Activated naive CD4-positive, alpha-beta T cell treated with anti-CD3 and anti-CD28 coated beads, Interleukin-2, amount 10 ng/mL, durations not matched to agents 7 days and 5 days (primary cell): ENCODE measurements at regions not wholly inside any gene's neighbourhood (a gene's known extent, or its start where the extent isn't known, plus 50 kb on each side); places are given as distances from the start of the nearest gene placed in this dataset.

Experiments
- CTCF ChIA-PET: fragments of 350-600 bp; sonication (Branson Sonifier 250); formaldehyde crosslinking; loops from one replicate; lab custom pipeline; 2021; ENCODE audit warnings: antibody characterized with exemption; lab: Charles Lee
- DNase-seq: peaks from one replicate; pipeline ENCODE4 v3.0.0-alpha.2; 2020
- H3K27ac Mint-ChIP-seq: one replicate; pipeline ENCODE4 v1.8.0; 2021; ENCODE audit warnings: mild to moderate bottlenecking, moderate library complexity, mixed read lengths
- H3K27me3 Mint-ChIP-seq: one replicate; pipeline ENCODE4 v1.8.0; 2021; ENCODE audit warnings: mild to moderate bottlenecking, mixed read lengths
- H3K36me3 Mint-ChIP-seq: one replicate; pipeline ENCODE4 v1.8.0; 2021; ENCODE audit warnings: mixed read lengths
- H3K4me1 Mint-ChIP-seq: one replicate; pipeline ENCODE4 v1.8.0; 2021; ENCODE audit warnings: mixed read lengths
- H3K4me3 Mint-ChIP-seq: one replicate; pipeline ENCODE4 v1.8.0; 2021; ENCODE audit warnings: mild to moderate bottlenecking, moderate library complexity, mixed read lengths
- H3K9me3 Mint-ChIP-seq: one replicate; pipeline ENCODE4 v1.8.0; 2021; ENCODE audit warnings: mixed read lengths

- CTCF ChIA-PET, result interaction anchor here (2.7 kb wide), 1 partner anchor 8 kb away, joined by 6 read pairs; no protein-coding TSS in a partner anchor
- Mint-ChIP-seq H3K4me1 (no peaks in the 10 kb centered on the region), H3K27me3 (peaks cover 40% of the 10 kb centered on the region), H3K36me3 (no peaks in the 10 kb centered on the region), H3K27ac (no peak overlapping the region), H3K4me3 (no peak overlapping the region), H3K9me3 (no peaks in the 10 kb centered on the region)
- DNase-seq, result no peak
Observed at GRCh38 chr13:97117388-97117910, 104.7 kb upstream of the MBNL2 start.

- H3K36me3 Mint-ChIP-seq, result no peaks in the 10 kb centered on the region
- CTCF ChIA-PET, result no interaction called here
- no peak overlapping the region for H3K27ac Mint-ChIP-seq
- DNase-seq, result no peak
- H3K4me1 Mint-ChIP-seq, result no peaks in the 10 kb centered on the region
- H3K9me3 Mint-ChIP-seq, result no peaks in the 10 kb centered on the region
- H3K27me3 Mint-ChIP-seq, result peaks cover 24% of the 10 kb centered on the region
- no peak overlapping the region for H3K4me3 Mint-ChIP-seq
Observed at GRCh38 chr13:97119943-97120342, 102.2 kb upstream of the MBNL2 start.

- CTCF ChIA-PET, result no interaction called here
- Mint-ChIP-seq H3K27ac (no peak overlapping the region), H3K4me3 (no peak overlapping the region), H3K27me3 (peaks cover 21% of the 10 kb centered on the region), H3K36me3 (no peaks in the 10 kb centered on the region), H3K4me1 (no peaks in the 10 kb centered on the region), H3K9me3 (no peaks in the 10 kb centered on the region)
- DNase-seq, result no peak
Observed at GRCh38 chr13:97120346-97120745, 101.8 kb upstream of the MBNL2 start.

- DNase-seq, result no peak
- Mint-ChIP-seq H3K4me3 (no peak overlapping the region), H3K4me1 (no peaks in the 10 kb centered on the region), H3K9me3 (no peaks in the 10 kb centered on the region), H3K27ac (no peak overlapping the region), H3K36me3 (no peaks in the 10 kb centered on the region), H3K27me3 (peaks cover 15% of the 10 kb centered on the region)
- CTCF ChIA-PET, result no interaction called here
Observed at GRCh38 chr13:97120976-97121375, 101.2 kb upstream of the MBNL2 start.

GRCh38 chr13:97121894-97122293 lies 100.2 kb upstream of the MBNL2 start:
- Mint-ChIP-seq H3K9me3 (no peaks in the 10 kb centered on the region), H3K36me3 (no peaks in the 10 kb centered on the region), H3K27ac (no peak overlapping the region), H3K4me3 (no peak overlapping the region), H3K4me1 (peaks cover 2% of the 10 kb centered on the region), H3K27me3 (peaks cover 18% of the 10 kb centered on the region)
- DNase-seq, result no peak
- CTCF ChIA-PET, result no interaction called here

GRCh38 chr13:97122381-97122996 lies 99.6 kb upstream of the MBNL2 start:
- no peak overlapping the region for H3K27ac Mint-ChIP-seq
- DNase-seq, result no peak
- H3K4me1 Mint-ChIP-seq, result peaks cover 2% of the 10 kb centered on the region
- H3K9me3 Mint-ChIP-seq, result no peaks in the 10 kb centered on the region
- CTCF ChIA-PET, result no interaction called here
- no peak overlapping the region for H3K4me3 Mint-ChIP-seq
- H3K27me3 Mint-ChIP-seq, result peaks cover 18% of the 10 kb centered on the region
- no peaks in the 10 kb centered on the region for H3K36me3 Mint-ChIP-seq

- DNase-seq, result no peak
- Mint-ChIP-seq H3K27ac (no peak overlapping the region), H3K27me3 (peaks cover 15% of the 10 kb centered on the region), H3K4me1 (peaks cover 2% of the 10 kb centered on the region), H3K36me3 (no peaks in the 10 kb centered on the region), H3K9me3 (no peaks in the 10 kb centered on the region), H3K4me3 (no peak overlapping the region)
- CTCF ChIA-PET, result interaction anchor here (1.2 to 1.9 kb wide), 2 partner anchors 8 to 234 kb away, joined by 4 to 6 read pairs; no protein-coding TSS in a partner anchor
Observed at GRCh38 chr13:97124206-97124605, 97.9 kb upstream of the MBNL2 start.

- Mint-ChIP-seq H3K9me3 (no peaks in the 10 kb centered on the region), H3K27ac (no peak overlapping the region), H3K27me3 (peaks cover 15% of the 10 kb centered on the region), H3K4me3 (no peak overlapping the region), H3K36me3 (no peaks in the 10 kb centered on the region), H3K4me1 (peaks cover 2% of the 10 kb centered on the region)
- no peak for DNase-seq
- CTCF ChIA-PET, result interaction anchor here (1.2 to 1.9 kb wide), 2 partner anchors 9 to 233 kb away, joined by 4 to 6 read pairs; no protein-coding TSS in a partner anchor
Observed at GRCh38 chr13:97124915-97125809, 97.0 kb upstream of the MBNL2 start.

- Mint-ChIP-seq H3K9me3 (no peaks in the 10 kb centered on the region), H3K36me3 (no peaks in the 10 kb centered on the region), H3K27me3 (peaks cover 15% of the 10 kb centered on the region), H3K4me1 (peaks cover 2% of the 10 kb centered on the region), H3K4me3 (no peak overlapping the region), H3K27ac (no peak overlapping the region)
- no peak for DNase-seq
- CTCF ChIA-PET, result interaction anchor here (0.6 to 1.9 kb wide), 2 partner anchors 10 to 452 kb away, joined by 3 to 6 read pairs; no protein-coding TSS in a partner anchor
Observed at GRCh38 chr13:97125810-97126738, 96.1 kb upstream of the MBNL2 start.

- Mint-ChIP-seq H3K36me3 (no peaks in the 10 kb centered on the region), H3K4me3 (no peak overlapping the region), H3K27ac (no peak overlapping the region), H3K9me3 (no peaks in the 10 kb centered on the region), H3K27me3 (peaks cover 9% of the 10 kb centered on the region), H3K4me1 (peaks cover 2% of the 10 kb centered on the region)
- no peak for DNase-seq
- CTCF ChIA-PET, result no interaction called here
Observed at GRCh38 chr13:97127842-97128241, 94.3 kb upstream of the MBNL2 start.

- no peak overlapping the region for H3K4me3 Mint-ChIP-seq
- no peak for DNase-seq
- H3K9me3 Mint-ChIP-seq, result no peaks in the 10 kb centered on the region
- H3K36me3 Mint-ChIP-seq, result no peaks in the 10 kb centered on the region
- no peak overlapping the region for H3K27ac Mint-ChIP-seq
- H3K27me3 Mint-ChIP-seq, result peaks cover 4% of the 10 kb centered on the region
- H3K4me1 Mint-ChIP-seq, result peaks cover 2% of the 10 kb centered on the region
- CTCF ChIA-PET, result interaction anchor here (1.0 to 1.2 kb wide), 3 partner anchors 11 to 214 kb away, joined by 3 to 4 read pairs (median 3); no protein-coding TSS in a partner anchor
Observed at GRCh38 chr13:97130190-97130589, 91.9 kb upstream of the MBNL2 start.

GRCh38 chr13:97131447-97131846 lies 90.7 kb upstream of the MBNL2 start:
- Mint-ChIP-seq H3K36me3 (no peaks in the 10 kb centered on the region), H3K9me3 (no peaks in the 10 kb centered on the region), H3K4me1 (no peaks in the 10 kb centered on the region), H3K4me3 (no peak overlapping the region), H3K27me3 (no peaks in the 10 kb centered on the region), H3K27ac (no peak overlapping the region)
- CTCF ChIA-PET, result no interaction called here
- no peak for DNase-seq

GRCh38 chr13:97133554-97133953 lies 88.6 kb upstream of the MBNL2 start:
- no peak overlapping the region for H3K27ac Mint-ChIP-seq
- no peak overlapping the region for H3K4me3 Mint-ChIP-seq
- no peaks in the 10 kb centered on the region for H3K27me3 Mint-ChIP-seq
- no peak for DNase-seq
- CTCF ChIA-PET, result no interaction called here
- H3K36me3 Mint-ChIP-seq, result no peaks in the 10 kb centered on the region
- no peaks in the 10 kb centered on the region for H3K4me1 Mint-ChIP-seq
- H3K9me3 Mint-ChIP-seq, result no peaks in the 10 kb centered on the region

- Mint-ChIP-seq H3K4me3 (no peak overlapping the region), H3K4me1 (no peaks in the 10 kb centered on the region), H3K27ac (no peak overlapping the region), H3K9me3 (no peaks in the 10 kb centered on the region), H3K27me3 (no peaks in the 10 kb centered on the region), H3K36me3 (no peaks in the 10 kb centered on the region)
- CTCF ChIA-PET, result no interaction called here
- no peak for DNase-seq
Observed at GRCh38 chr13:97133955-97134354, 88.2 kb upstream of the MBNL2 start.
